HL-60 (cell line): ENCODE measurements at regions not wholly inside any gene's neighbourhood (a gene's known extent, or its start where the extent isn't known, plus 50 kb on each side); places are given as distances from the start of the nearest gene placed in this dataset.

Experiments
- DNase-seq, 2 experiments: peaks; one replicate each; pipeline ENCODE4 v3.0.0-alpha.2; 2010 to 2020; ENCODE audit warnings: low read depth in 1 of 2, low spot score in 1 of 2
- H3K27ac ChIP-seq: fragments of 250-450 bp; sonication (Bioruptor Pico); replicated peaks from 2 replicates; pipeline ENCODE4 v1.5.1; 2020; ENCODE audit warnings: mild to moderate bottlenecking, moderate library complexity
- H3K27me3 ChIP-seq: fragments of 250-450 bp; sonication (Bioruptor Pico); 2 replicates; pipeline ENCODE4 v1.5.1; 2021; ENCODE audit warnings: mild to moderate bottlenecking, moderate library complexity; ENCODE audit not compliant: insufficient read depth, poor library complexity, severe bottlenecking
- H3K4me3 ChIP-seq: replicated peaks from 2 replicates; pipeline ENCODE4 v1.5.1; 2011; ENCODE audit warnings: mild to moderate bottlenecking, control low read depth, low read length; ENCODE audit not compliant: insufficient read depth
- CTCF ChIP-seq: IDR thresholded peaks from one replicate; pipeline ENCODE4 v1.5.1; 2011; ENCODE audit warnings: low read length, control low read depth, inconsistent platforms; ENCODE audit not compliant: insufficient read depth
- GABPA ChIP-seq: IDR thresholded peaks from 2 replicates; pipeline ENCODE4 v1.6.1; 2012; ENCODE audit warnings: low read depth
- POLR2AphosphoS5 ChIP-seq: IDR thresholded peaks from 2 replicates; pipeline ENCODE4 v1.6.1; 2012; ENCODE audit warnings: low read depth
- REST ChIP-seq: IDR thresholded peaks from 2 replicates; pipeline ENCODE4 v1.6.1; 2012; ENCODE audit warnings: low read depth; ENCODE audit not compliant: insufficient replicate concordance
- SPI1 ChIP-seq: IDR thresholded peaks from 2 replicates; pipeline ENCODE4 v1.6.1; 2012; ENCODE audit warnings: low read depth, mild to moderate bottlenecking, borderline replicate concordance

GRCh38 chr21:20617130-20617529, 381.1 kb upstream of the NCAM2 start:
- Histone ChIP-seq H3K4me3 (no peak overlapping the region), H3K27me3 (no peaks in the 10 kb centered on the region), H3K27ac (no peak overlapping the region)
- no peak for TF ChIP-seq SPI1
- no peak for TF ChIP-seq GABPA
- TF ChIP-seq CTCF: no peak
- no peak for TF ChIP-seq REST
- TF ChIP-seq POLR2AphosphoS5: no peak
- no peak for DNase-seq

DNA sequence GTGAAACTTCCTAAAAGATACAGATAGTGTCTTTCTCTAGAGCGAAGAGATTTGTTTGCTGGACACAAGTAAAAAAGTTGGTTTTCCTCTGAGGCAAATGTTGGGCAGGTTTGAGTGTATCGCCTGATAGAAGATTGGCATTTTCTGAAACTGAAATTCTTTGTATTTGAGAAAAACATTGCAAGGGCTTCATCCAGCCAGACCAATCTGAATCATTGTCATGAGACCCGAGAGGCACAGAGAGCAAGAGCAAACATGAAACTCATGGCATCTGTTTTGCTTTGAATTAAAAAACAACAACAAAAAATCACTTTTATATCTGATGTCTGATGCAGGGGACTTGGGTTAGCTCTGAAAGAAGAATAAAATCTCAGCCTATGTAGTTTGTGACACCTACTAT, 379.3 kb upstream of the NCAM2 start:
- H3K27ac ChIP-seq: no peak overlapping the region
- no peaks in the 10 kb centered on the region for H3K27me3 ChIP-seq
- no peak for TF ChIP-seq CTCF
- TF ChIP-seq POLR2AphosphoS5: no peak
- no peak for TF ChIP-seq GABPA
- TF ChIP-seq REST: no peak
- no peak overlapping the region for H3K4me3 ChIP-seq
- no peak for DNase-seq

GRCh38 chr21:20627594-20627993, 370.6 kb upstream of the NCAM2 start:
- TF ChIP-seq GABPA: no peak
- no peak for TF ChIP-seq REST
- no peak for TF ChIP-seq SPI1
- no peaks in the 10 kb centered on the region for H3K27me3 ChIP-seq
- DNase-seq: no peak
- H3K27ac ChIP-seq: no peak overlapping the region
- H3K4me3 ChIP-seq: no peak overlapping the region

DNA sequence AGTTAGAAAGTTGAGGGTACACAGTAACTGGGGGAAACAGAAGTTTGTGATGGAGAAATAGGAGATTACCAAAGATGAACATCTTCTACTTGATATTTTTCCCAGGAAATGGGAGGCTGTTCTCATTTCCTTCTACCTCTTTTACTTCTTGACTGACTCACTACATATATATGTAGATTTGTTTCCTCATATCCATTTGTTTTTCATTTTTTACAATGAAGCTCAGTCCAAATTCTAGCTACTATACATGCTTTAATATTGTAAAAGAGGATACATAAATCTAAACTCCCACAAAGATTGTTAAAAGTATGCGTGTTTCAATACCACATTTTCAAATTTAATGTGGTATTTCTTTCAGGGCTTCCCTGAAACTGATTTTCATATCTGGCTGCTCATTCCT, 366.6 kb upstream of the NCAM2 start:
- no peaks in the 10 kb centered on the region for H3K27me3 ChIP-seq
- no peak overlapping the region for H3K27ac ChIP-seq
- DNase-seq: no peak
- TF ChIP-seq REST (no peak), POLR2AphosphoS5 (no peak), CTCF (no peak), SPI1 (no peak), GABPA (no peak)
- no peak overlapping the region for H3K4me3 ChIP-seq
